Fibroblast of skin of right quadriceps (primary cell): ENCODE measurements at regions not wholly inside any gene's neighbourhood (a gene's known extent, or its start where the extent isn't known, plus 50 kb on each side); places are given as distances from the start of the nearest gene placed in this dataset.

ENCODE experiments used
- DNase-seq: peaks from one replicate; pipeline ENCODE4 v3.0.0-alpha.2; 2013

- DNase-seq = no peak
Observed at GRCh38 chr5:171632616-171633015, 153.0 kb upstream of the SMIM23 start.

- no peak for DNase-seq
Observed at GRCh38 chr5:171633776-171634470, 151.7 kb upstream of the SMIM23 start.

- DNase-seq = no peak
Observed at GRCh38 chr5:171634511-171634910, 151.1 kb upstream of the SMIM23 start.

- DNase-seq = no peak
Observed at GRCh38 chr5:171635028-171635427, 150.6 kb upstream of the SMIM23 start.

GRCh38 chr5:171635561-171636245, 149.9 kb upstream of the SMIM23 start:
- DNase-seq = no peak

- DNase-seq = no peak
Observed at GRCh38 chr5:171637811-171638210, 147.8 kb upstream of the SMIM23 start.

GRCh38 chr5:171639205-171639621, 146.4 kb upstream of the SMIM23 start:
- no peak for DNase-seq

GRCh38 chr5:171639966-171640365, 145.7 kb upstream of the SMIM23 start:
- peak; percentile 30 for DNase-seq

GRCh38 chr5:171640480-171640879, 145.1 kb upstream of the SMIM23 start:
- DNase-seq = no peak

- no peak for DNase-seq
Observed at GRCh38 chr5:171641891-171642290, 143.7 kb upstream of the SMIM23 start.

GRCh38 chr5:171642894-171643293, 142.7 kb upstream of the SMIM23 start:
- DNase-seq = no peak

- peak; percentile 39 for DNase-seq
Observed at GRCh38 chr5:171644536-171644935, 141.1 kb upstream of the SMIM23 start.

- no peak for DNase-seq
Observed at GRCh38 chr5:171646102-171647042, 139.2 kb upstream of the SMIM23 start.

GRCh38 chr5:171647043-171647903, 138.3 kb upstream of the SMIM23 start:
- DNase-seq = peak; percentile 69

GRCh38 chr5:171647904-171648260, 137.7 kb upstream of the SMIM23 start:
- no peak for DNase-seq

GRCh38 chr5:171648279-171649074, 137.1 kb upstream of the SMIM23 start:
- DNase-seq = no peak

GRCh38 chr5:171649075-171649401, 136.6 kb upstream of the SMIM23 start:
- DNase-seq = no peak

GRCh38 chr5:171650597-171650996, 135.0 kb upstream of the SMIM23 start:
- DNase-seq = no peak

- no peak for DNase-seq
Observed at GRCh38 chr5:171651102-171651501, 134.5 kb upstream of the SMIM23 start.

GRCh38 chr5:171654881-171655280, 130.7 kb upstream of the SMIM23 start:
- DNase-seq = no peak

- peak; percentile 59 for DNase-seq
Observed at GRCh38 chr5:171657473-171657872, 128.1 kb upstream of the SMIM23 start.

- DNase-seq = no peak
Observed at GRCh38 chr5:171659896-171660295, 125.7 kb upstream of the SMIM23 start.
